Activated naive CD4-positive, alpha-beta T cell treated with anti-CD3 and anti-CD28 coated beads for 36 hours (primary cell): ENCODE measurements at regions not wholly inside any gene's neighbourhood (a gene's known extent, or its start where the extent isn't known, plus 50 kb on each side); places are given as distances from the start of the nearest gene placed in this dataset.
"Not testable (repeated sequence)": the region's sequence is repeated elsewhere in the genome, so short reads cannot be mapped to it uniquely, and the experiment has no call there.

ENCODE experiments used
- CTCF ChIA-PET: fragments of 350-600 bp; sonication (Branson Sonifier 250); formaldehyde crosslinking; loops from one replicate; lab custom pipeline; 2021; ENCODE audit warnings: antibody characterized with exemption; lab: Charles Lee
- DNase-seq: peaks from one replicate; pipeline ENCODE4 v3.0.0-alpha.2; 2020
- H3K27ac Mint-ChIP-seq: one replicate; pipeline ENCODE4 v1.8.0; 2021; ENCODE audit warnings: mild to moderate bottlenecking, mixed read lengths
- H3K27me3 Mint-ChIP-seq: one replicate; pipeline ENCODE4 v1.8.0; 2021; ENCODE audit warnings: low read depth, mixed read lengths
- H3K36me3 Mint-ChIP-seq: one replicate; pipeline ENCODE4 v1.8.0; 2021; ENCODE audit warnings: low read depth, mixed read lengths
- H3K4me1 Mint-ChIP-seq: one replicate; pipeline ENCODE4 v1.8.0; 2021; ENCODE audit warnings: low read depth, mixed read lengths
- H3K4me3 Mint-ChIP-seq: one replicate; pipeline ENCODE4 v1.8.0; 2021; ENCODE audit warnings: mild to moderate bottlenecking, moderate library complexity, mixed read lengths
- H3K9me3 Mint-ChIP-seq: one replicate; pipeline ENCODE4 v1.8.0; 2021; ENCODE audit warnings: mixed read lengths
- intact Hi-C: fragments of 100-400 bp; cut with micrococcal nuclease; formaldehyde crosslinking; loops from one replicate; pipeline ENCODE4 v1.15.1; 2023

DNA sequence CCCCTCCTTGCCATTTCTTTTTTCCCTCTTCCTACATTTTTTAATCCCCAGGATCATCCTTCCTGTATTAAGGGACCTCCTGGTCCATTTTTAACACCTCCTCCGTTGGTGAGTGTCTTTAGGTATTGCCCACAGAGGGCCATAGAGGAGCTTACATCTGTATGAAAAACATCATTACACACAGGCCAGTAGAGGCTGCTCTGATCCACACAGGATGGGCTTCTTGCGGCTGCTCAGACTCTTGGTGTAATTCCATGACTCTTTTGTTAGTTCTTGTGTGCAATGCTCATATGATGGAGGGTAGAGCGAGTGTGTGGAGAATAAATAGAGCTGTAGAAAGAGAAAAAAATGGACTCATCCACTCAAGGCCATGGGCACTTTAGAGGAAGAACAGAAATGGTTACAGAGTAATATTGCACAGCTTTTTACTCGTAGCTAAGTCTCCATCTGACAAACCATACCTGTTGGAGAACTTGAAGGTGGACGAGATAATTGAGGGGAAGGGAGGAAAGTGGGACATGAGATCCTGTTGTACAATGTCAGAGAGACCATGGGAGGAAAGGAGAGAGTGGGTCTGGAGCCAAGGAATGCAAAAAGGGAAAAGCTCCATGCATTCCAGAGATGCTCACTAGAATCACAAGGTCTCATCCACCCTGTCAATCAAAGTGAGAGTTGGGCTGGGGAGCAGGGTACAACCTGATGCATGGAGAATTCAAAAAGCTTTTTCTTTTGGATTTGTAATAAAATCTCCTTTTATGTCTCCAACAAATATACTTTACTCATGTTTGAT is 129.7 kb upstream of the TNP1 start:
- Mint-ChIP-seq H3K36me3 (no peaks in the 10 kb centered on the region), H3K9me3 (no peaks in the 10 kb centered on the region), H3K4me1 (no peaks in the 10 kb centered on the region), H3K4me3 (no peak overlapping the region), H3K27ac (no peak overlapping the region), H3K27me3 (peaks cover under 1% of the 10 kb centered on the region)
- intact Hi-C loops = no loop called here
- CTCF ChIA-PET = interaction anchor here (0.5 kb wide), 1 partner anchor 304 kb away, joined by 4 read pairs; no protein-coding TSS in a partner anchor
- no peak for DNase-seq

GRCh38 chr2:216987252-216987821 is 127.5 kb upstream of the TNP1 start:
- intact Hi-C loops = no loop called here
- no peak for DNase-seq
- Mint-ChIP-seq H3K4me3 (no peak overlapping the region), H3K36me3 (no peaks in the 10 kb centered on the region), H3K27ac (no peak overlapping the region), H3K9me3 (no peaks in the 10 kb centered on the region), H3K27me3 (peaks cover 6% of the 10 kb centered on the region), H3K4me1 (no peaks in the 10 kb centered on the region)
- CTCF ChIA-PET = no interaction called here

DNA sequence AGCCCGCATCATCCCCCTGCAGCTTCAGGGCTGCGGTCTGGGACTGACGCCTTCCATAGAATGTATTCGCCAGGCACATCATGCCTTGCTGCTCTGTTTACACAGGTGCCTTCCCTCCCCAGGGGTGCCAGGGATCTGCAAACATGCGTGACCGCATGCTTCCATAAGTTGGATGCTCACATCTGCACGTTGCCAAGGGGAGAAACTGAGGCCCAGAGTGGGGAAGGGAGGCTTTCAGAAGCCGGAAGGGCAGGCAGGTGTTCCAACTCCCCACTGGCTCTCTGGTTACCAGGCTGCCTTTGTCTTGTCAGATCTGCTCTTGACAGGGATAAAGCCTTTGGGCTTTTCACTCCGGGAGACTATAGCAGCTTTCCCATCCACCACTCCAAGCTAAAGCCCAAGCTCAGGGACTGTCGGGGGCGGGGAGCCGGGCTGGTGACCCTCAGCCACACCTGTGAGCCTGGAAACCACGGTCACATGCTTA is 125.8 kb upstream of the TNP1 start:
- DNase-seq = no peak
- H3K4me1 Mint-ChIP-seq = no peaks in the 10 kb centered on the region
- H3K27ac Mint-ChIP-seq = no peak overlapping the region
- no peaks in the 10 kb centered on the region for H3K36me3 Mint-ChIP-seq
- CTCF ChIA-PET = no interaction called here
- H3K27me3 Mint-ChIP-seq = peaks cover 12% of the 10 kb centered on the region
- H3K9me3 Mint-ChIP-seq = peaks cover 2% of the 10 kb centered on the region
- intact Hi-C loops = no loop called here
- no peak overlapping the region for H3K4me3 Mint-ChIP-seq

DNA sequence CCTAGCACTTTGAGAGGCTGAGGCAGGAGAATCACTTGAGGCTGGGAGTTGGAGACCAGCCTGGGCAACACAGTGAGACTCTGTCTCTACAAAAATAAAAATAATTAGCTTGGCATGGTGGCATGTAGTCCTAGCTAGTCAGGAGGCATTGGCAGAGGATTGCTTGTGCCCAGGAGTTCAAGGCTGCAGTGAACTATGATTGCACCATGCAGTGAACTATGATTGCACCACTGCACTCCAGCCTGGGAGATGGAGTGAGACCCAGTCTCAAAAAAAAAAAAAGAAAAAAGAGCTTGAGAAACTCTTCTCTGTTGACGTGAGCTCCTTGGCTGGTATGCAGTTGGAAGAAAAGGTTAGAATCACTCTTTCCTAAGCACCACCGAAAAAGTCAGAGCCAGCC is 125.1 kb upstream of the TNP1 start:
- CTCF ChIA-PET = no interaction called here
- Mint-ChIP-seq H3K4me3 (no peak overlapping the region), H3K27ac (no peak overlapping the region), H3K9me3 (peaks cover 2% of the 10 kb centered on the region), H3K4me1 (no peaks in the 10 kb centered on the region), H3K27me3 (peaks cover 13% of the 10 kb centered on the region), H3K36me3 (no peaks in the 10 kb centered on the region)
- intact Hi-C loops = no loop called here
- no peak for DNase-seq

DNA sequence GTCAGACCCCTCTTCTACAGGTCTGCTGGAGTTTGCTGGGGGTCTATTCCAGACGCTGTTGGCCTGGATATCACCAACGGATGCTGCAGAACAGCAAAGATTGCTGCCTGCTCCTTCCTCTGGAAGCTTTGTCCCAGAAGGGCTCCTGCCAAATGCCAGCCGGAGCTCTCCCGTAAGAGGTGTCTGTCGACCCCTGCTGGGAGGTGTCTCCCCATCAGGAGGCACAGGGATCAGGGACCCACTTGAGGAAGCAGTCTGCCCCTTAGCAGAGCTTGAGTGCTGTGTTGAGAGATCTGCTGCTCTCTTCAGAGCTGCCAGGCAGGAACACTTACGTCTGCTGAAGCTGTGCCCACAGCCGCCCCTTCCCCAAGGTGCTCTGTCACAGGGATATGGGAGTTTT is 122.1 kb upstream of the TNP1 start:
- H3K27me3 Mint-ChIP-seq = peaks cover 13% of the 10 kb centered on the region
- H3K9me3 Mint-ChIP-seq, intact Hi-C loops, H3K36me3 Mint-ChIP-seq, H3K4me3 Mint-ChIP-seq, DNase-seq, H3K27ac Mint-ChIP-seq, CTCF ChIA-PET, H3K4me1 Mint-ChIP-seq: not testable (repeated sequence)

DNA sequence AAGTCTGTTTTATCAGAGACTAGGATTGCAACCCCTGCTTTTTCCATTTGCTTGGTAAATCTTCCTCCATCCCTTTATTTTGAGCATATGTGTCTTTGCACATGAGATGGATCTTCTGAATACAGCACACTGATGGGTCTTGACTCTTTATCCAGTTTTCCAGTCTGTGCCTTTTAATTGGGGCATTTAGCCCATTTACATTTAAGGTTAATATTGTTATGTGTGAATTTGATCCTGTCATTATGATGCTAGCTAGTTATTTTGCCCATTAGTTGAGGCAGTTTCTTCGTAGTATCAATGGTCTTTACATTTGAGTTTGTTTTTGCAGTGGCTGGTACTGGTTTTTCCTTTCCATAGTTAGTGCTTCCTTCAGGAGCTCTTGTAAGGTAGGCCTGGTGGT is 120.6 kb upstream of the TNP1 start:
- DNase-seq, H3K9me3 Mint-ChIP-seq, H3K4me3 Mint-ChIP-seq, H3K27ac Mint-ChIP-seq, H3K36me3 Mint-ChIP-seq, intact Hi-C loops, H3K4me1 Mint-ChIP-seq: not testable (repeated sequence)
- peaks cover 13% of the 10 kb centered on the region for H3K27me3 Mint-ChIP-seq
- CTCF ChIA-PET = interaction anchor here (0.6 kb wide), 1 partner anchor 262 kb away, joined by 3 read pairs; no protein-coding TSS in a partner anchor

DNA sequence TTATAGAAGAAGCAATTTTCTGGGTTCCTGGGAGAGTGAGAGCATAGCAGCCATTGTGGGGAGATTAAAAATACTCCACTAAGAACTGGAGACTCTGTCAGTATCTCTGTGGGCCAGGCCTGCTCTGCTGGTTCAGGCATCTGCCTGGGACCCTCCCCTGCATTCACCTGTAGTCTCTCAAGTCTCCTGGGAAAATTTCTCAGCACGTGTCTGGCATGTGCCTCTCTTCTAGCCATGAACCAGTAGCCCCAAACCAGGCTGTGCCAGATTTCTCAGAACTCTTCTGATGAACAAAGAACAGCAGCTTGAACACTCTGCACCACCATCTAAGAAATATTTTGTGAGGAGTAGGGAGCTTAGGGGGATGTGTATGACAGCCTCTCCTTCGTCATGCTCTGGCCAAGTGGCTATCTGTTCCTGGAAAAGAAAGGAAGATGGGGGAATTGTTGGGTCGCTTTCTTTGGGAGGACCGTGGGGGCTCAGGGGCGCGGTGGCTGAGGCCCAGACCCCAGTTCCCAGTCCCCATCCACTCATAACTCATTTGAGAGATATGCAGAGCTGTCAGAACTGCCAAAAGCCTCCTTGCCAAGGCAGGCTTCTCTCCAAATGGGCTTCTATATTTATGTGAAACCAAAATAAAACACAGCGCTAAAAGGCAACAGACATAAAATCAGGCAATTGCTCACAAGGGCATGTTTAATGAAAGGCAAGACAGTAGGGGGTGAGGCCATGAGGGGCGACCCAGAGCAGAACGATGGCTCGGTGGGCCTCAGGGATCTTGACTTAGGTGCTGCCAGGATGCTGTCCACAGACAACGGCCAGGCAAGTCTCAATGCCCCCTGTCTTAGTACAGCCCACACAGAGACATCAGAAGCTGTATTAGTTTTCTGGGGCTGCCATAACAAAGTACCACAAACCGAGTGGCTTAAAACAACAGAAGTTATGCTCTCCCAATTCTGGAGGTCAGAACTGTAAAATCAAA is 114.7 kb upstream of the TNP1 start:
- no peaks in the 10 kb centered on the region for H3K4me1 Mint-ChIP-seq

DNA sequence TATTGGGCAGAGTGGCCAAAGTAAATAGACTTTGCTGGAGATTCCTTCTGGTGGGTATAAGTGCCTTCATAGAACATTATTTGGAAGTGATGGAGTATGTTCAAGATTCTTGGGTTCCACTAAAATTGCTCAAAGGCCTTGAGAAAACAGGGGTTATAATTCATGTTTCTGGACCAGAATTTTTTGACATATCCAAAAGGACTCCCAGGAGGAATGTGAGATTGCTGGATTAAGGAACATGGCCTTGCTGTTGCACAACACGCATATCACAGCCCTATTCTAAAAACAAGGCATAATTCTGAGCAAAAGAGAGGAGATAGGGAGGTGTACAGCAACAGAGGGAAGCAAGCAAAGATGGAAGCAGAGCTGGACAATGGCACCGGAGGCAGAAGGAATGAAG is 111.7 kb upstream of the TNP1 start:
- Mint-ChIP-seq H3K4me1 (no peaks in the 10 kb centered on the region), H3K9me3 (no peaks in the 10 kb centered on the region), H3K36me3 (no peaks in the 10 kb centered on the region), H3K27me3 (no peaks in the 10 kb centered on the region), H3K4me3 (no peak overlapping the region), H3K27ac (no peak overlapping the region)
- CTCF ChIA-PET = no interaction called here
- intact Hi-C loops = no loop called here
- no peak for DNase-seq

More for the DNA sequence above, 114.7 kb upstream of the TNP1 start:
- intact Hi-C loops = no loop called here
- Mint-ChIP-seq H3K36me3 (no peaks in the 10 kb centered on the region), H3K4me3 (no peak overlapping the region), H3K9me3 (no peaks in the 10 kb centered on the region), H3K27ac (no peak overlapping the region), H3K27me3 (no peaks in the 10 kb centered on the region)
- no peak for DNase-seq
- CTCF ChIA-PET = no interaction called here

- intact Hi-C loops = no loop called here
- no peaks in the 10 kb centered on the region for H3K27me3 Mint-ChIP-seq
- DNase-seq = no peak
- H3K4me3 Mint-ChIP-seq = no peak overlapping the region
- no peak overlapping the region for H3K27ac Mint-ChIP-seq
- no peaks in the 10 kb centered on the region for H3K9me3 Mint-ChIP-seq
- no peaks in the 10 kb centered on the region for H3K4me1 Mint-ChIP-seq
- CTCF ChIA-PET = no interaction called here
- H3K36me3 Mint-ChIP-seq = no peaks in the 10 kb centered on the region
Observed at GRCh38 chr2:216970359-216970915, 110.6 kb upstream of the TNP1 start.

DNA sequence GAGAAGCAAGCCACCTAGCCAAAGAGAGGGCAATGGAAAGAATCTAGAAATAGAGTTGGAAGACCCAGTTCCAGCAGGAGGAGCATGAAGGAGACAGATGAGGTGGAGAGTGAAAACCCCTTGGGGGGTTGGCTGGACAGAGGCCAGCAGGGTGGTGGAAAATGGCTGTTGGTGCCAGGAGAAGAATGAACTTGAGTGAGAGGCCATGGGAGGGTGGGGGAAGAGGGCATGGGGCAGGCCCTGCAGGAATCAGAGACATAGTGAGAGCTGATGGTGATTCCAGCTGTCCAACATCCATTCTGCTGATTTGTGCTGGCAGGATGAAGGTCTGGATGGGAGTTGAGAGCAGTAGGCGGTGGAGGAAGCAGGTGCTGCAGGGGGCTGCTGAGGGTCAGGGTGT is 108.0 kb upstream of the TNP1 start:
- DNase-seq = no peak
- Mint-ChIP-seq H3K4me1 (no peaks in the 10 kb centered on the region), H3K27me3 (no peaks in the 10 kb centered on the region), H3K4me3 (no peak overlapping the region), H3K9me3 (no peaks in the 10 kb centered on the region), H3K36me3 (no peaks in the 10 kb centered on the region), H3K27ac (no peak overlapping the region)
- intact Hi-C loops = no loop called here
- CTCF ChIA-PET = no interaction called here

GRCh38 chr2:216960671-216961268 is 100.9 kb upstream of the TNP1 start:
- Mint-ChIP-seq H3K9me3 (no peaks in the 10 kb centered on the region), H3K27ac (no peak overlapping the region), H3K36me3 (no peaks in the 10 kb centered on the region), H3K4me3 (no peak overlapping the region), H3K27me3 (peaks cover 2% of the 10 kb centered on the region), H3K4me1 (no peaks in the 10 kb centered on the region)
- CTCF ChIA-PET = no interaction called here
- intact Hi-C loops = no loop called here
- DNase-seq = no peak

GRCh38 chr2:216959433-216959832 is 99.6 kb upstream of the TNP1 start:
- CTCF ChIA-PET = no interaction called here
- no peaks in the 10 kb centered on the region for H3K4me1 Mint-ChIP-seq
- H3K4me3 Mint-ChIP-seq = no peak overlapping the region
- DNase-seq = no peak
- intact Hi-C loops = no loop called here
- peaks cover 2% of the 10 kb centered on the region for H3K27me3 Mint-ChIP-seq
- H3K9me3 Mint-ChIP-seq = no peaks in the 10 kb centered on the region
- H3K27ac Mint-ChIP-seq = no peak overlapping the region
- H3K36me3 Mint-ChIP-seq = no peaks in the 10 kb centered on the region
